ENCODE measurements at regions not wholly inside any gene's neighbourhood (a gene's known extent, or its start where the extent isn't known, plus 50 kb on each side); places are given as distances from the start of the nearest gene placed in this dataset.

GRCh38 chr10:62453274-62453673 is 79.1 kb downstream of the ZNF365 start:
- TF ChIP-seq CTCF (IDR thresholded peaks at IDR 0.05; ENCODE audit: low read length) (no peak), EZH2 (IDR thresholded peaks at IDR 0.05; ENCODE audit: borderline replicate concordance, low read length) (no peak)

All from OCI-LY1 (cell line).